NCI-H226 (cell line): ENCODE measurements at regions not wholly inside any gene's neighbourhood (a gene's known extent, or its start where the extent isn't known, plus 50 kb on each side); places are given as distances from the start of the nearest gene placed in this dataset.

Experiments used
- DNase-seq: peaks from one replicate; pipeline ENCODE4 v3.0.0-alpha.2; 2015

- no peak for DNase-seq
Measured at GRCh38 chr17:79539944-79540705, 70.7 kb downstream of the RBFOX3 start.

- DNase-seq = no peak
Measured at GRCh38 chr17:79538291-79538690, 72.6 kb downstream of the RBFOX3 start.

- no peak for DNase-seq
Measured at GRCh38 chr17:79537686-79538085, 73.2 kb downstream of the RBFOX3 start.

- no peak for DNase-seq
Measured at GRCh38 chr17:79537061-79537460, 73.8 kb downstream of the RBFOX3 start.

GRCh38 chr17:79536212-79536840 lies 74.5 kb downstream of the RBFOX3 start:
- DNase-seq = no peak

GRCh38 chr17:79535728-79536025 lies 75.2 kb downstream of the RBFOX3 start:
- no peak for DNase-seq

- DNase-seq = no peak
Measured at GRCh38 chr17:79534851-79535727, 75.8 kb downstream of the RBFOX3 start.

GRCh38 chr17:79534111-79534510 lies 76.7 kb downstream of the RBFOX3 start:
- no peak for DNase-seq

GRCh38 chr17:79533116-79533515 lies 77.7 kb downstream of the RBFOX3 start:
- DNase-seq = no peak

GRCh38 chr17:79532107-79532790 lies 78.6 kb downstream of the RBFOX3 start:
- DNase-seq = no peak

GRCh38 chr17:79531191-79532095 lies 79.4 kb downstream of the RBFOX3 start:
- DNase-seq = no peak

- no peak for DNase-seq
Measured at GRCh38 chr17:79530361-79531105, 80.3 kb downstream of the RBFOX3 start.

GRCh38 chr17:79529661-79530081 lies 81.2 kb downstream of the RBFOX3 start:
- DNase-seq = no peak

GRCh38 chr17:79528592-79529125 lies 82.2 kb downstream of the RBFOX3 start:
- DNase-seq = no peak

- DNase-seq = no peak
Measured at GRCh38 chr17:79527306-79527705, 83.5 kb downstream of the RBFOX3 start.

GRCh38 chr17:79525793-79526677 lies 84.8 kb downstream of the RBFOX3 start:
- DNase-seq = no peak

GRCh38 chr17:79524213-79525187 lies 86.4 kb downstream of the RBFOX3 start:
- no peak for DNase-seq

GRCh38 chr17:79522414-79522813 lies 88.4 kb downstream of the RBFOX3 start:
- no peak for DNase-seq

GRCh38 chr17:79521225-79521624 lies 89.6 kb downstream of the RBFOX3 start:
- DNase-seq = no peak
